K562 (cell line): ENCODE measurements at regions not wholly inside any gene's neighbourhood (a gene's known extent, or its start where the extent isn't known, plus 50 kb on each side); places are given as distances from the start of the nearest gene placed in this dataset.

Source experiments
- ASH1L ChIP-seq: fragments of 450-650 bp; IDR thresholded peaks from 2 replicates; pipeline ENCODE4 v1.6.1; 2018; ENCODE audit warnings: borderline replicate concordance, mild to moderate bottlenecking, low read depth; ENCODE audit not compliant: partially characterized antibody
- CHD4 ChIP-seq: fragments of 200-600 bp; sonication (generic); IDR thresholded peaks from 3 replicates; pipeline ENCODE4 v1.6.1; 2012; ENCODE audit warnings: low read depth, mild to moderate bottlenecking, mixed read lengths, low read length, inconsistent platforms; ENCODE audit not compliant: insufficient read depth, insufficient replicate concordance, poor library complexity, severe bottlenecking
- KLF10 ChIP-seq: fragments of 250-450 bp; sonication (Bioruptor Pico); IDR thresholded peaks from 2 replicates; pipeline ENCODE4 v1.6.1; 2021; ENCODE audit warnings: matching md5 sums
- MAX ChIP-seq: sonication (generic); formaldehyde crosslinking; IDR thresholded peaks from 2 replicates; pipeline ENCODE4 v1.9.0; 2022; ENCODE audit warnings: mild to moderate bottlenecking, missing genetic modification reagents
- NCOR1 ChIP-seq: fragments of 450-650 bp; IDR thresholded peaks from 2 replicates; pipeline ENCODE4 v1.6.1; 2016; ENCODE audit warnings: mild to moderate bottlenecking, moderate library complexity
- RAD21 ChIP-seq, 2 experiments: fragments of 250-450 bp in 1 of 2; fragments of 450-650 bp in 1 of 2; sonication (Bioruptor Pico) in 1 of 2; formaldehyde crosslinking in 1 of 2; IDR thresholded peaks in 1 of 2; conservative IDR thresholded peaks in 1 of 2; 2 replicates each; pipeline versions ENCODE4 v1.4.0 to v1.8.0; 2020 to 2022; ENCODE audit warnings: mild to moderate bottlenecking in 2 of 2, moderate library complexity in 1 of 2
- SPI1 ChIP-seq: IDR thresholded peaks from 2 replicates; pipeline ENCODE4 v1.6.1; 2011; ENCODE audit warnings: low read depth, low read length, control low read depth, borderline replicate concordance
- TBP ChIP-seq: optimal IDR thresholded peaks from 2 replicates; pipeline ENCODE3; 2011; ENCODE audit warnings: low read depth, low read length, improper control_type of control experiment
- ZNF217 ChIP-seq: sonication (generic); formaldehyde crosslinking; IDR thresholded peaks from 2 replicates; pipeline ENCODE4 v1.8.0; 2022; ENCODE audit warnings: mild to moderate bottlenecking, missing genetic modification reagents
- TF ChIP-seq, protein P1 (sequence below): fragments of 250-450 bp; sonication (Bioruptor Pico); IDR thresholded peaks from 2 replicates; pipeline ENCODE4 v1.8.0; 2022; ENCODE audit warnings: inconsistent platforms

- TF ChIP-seq KLF10 (no peak), NCOR1 (no peak), ASH1L (no peak), ZNF217 (no peak), CHD4 (no peak), SPI1 (0 out of 2 replicates have a peak, but pooled peaks have one; percentile 10), MAX (CRISPR knock-in tag) (no peak), RAD21 (CRISPR knock-in tag; conservative IDR thresholded peaks at IDR 0.05 in 1 of 2, IDR thresholded peaks at IDR 0.05 in 1 of 2) (peak; percentile 21 to 22; a peak in 3 of 4 replicates), TBP (no peak)
- TF ChIP-seq, protein P1, sequence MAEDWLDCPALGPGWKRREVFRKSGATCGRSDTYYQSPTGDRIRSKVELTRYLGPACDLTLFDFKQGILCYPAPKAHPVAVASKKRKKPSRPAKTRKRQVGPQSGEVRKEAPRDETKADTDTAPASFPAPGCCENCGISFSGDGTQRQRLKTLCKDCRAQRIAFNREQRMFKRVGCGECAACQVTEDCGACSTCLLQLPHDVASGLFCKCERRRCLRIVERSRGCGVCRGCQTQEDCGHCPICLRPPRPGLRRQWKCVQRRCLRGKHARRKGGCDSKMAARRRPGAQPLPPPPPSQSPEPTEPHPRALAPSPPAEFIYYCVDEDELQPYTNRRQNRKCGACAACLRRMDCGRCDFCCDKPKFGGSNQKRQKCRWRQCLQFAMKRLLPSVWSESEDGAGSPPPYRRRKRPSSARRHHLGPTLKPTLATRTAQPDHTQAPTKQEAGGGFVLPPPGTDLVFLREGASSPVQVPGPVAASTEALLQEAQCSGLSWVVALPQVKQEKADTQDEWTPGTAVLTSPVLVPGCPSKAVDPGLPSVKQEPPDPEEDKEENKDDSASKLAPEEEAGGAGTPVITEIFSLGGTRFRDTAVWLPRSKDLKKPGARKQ (CRISPR knock-in tag) = no peak
Measured at GRCh38 chr1:232880354-232880753, 70.1 kb upstream of the NTPCR start (continued).
